Neural crest cell (in vitro differentiated cells): ENCODE measurements at regions not wholly inside any gene's neighbourhood (a gene's known extent, or its start where the extent isn't known, plus 50 kb on each side); places are given as distances from the start of the nearest gene placed in this dataset.

Experiments used
- DNase-seq: peaks from one replicate; pipeline ENCODE4 v3.0.0; 2021; ENCODE audit warnings: low read depth, mixed read lengths, low spot score
- H3K27ac Mint-ChIP-seq: one replicate; pipeline ENCODE4 v1.8.0; 2021; ENCODE audit warnings: mild to moderate bottlenecking, mixed read lengths; ENCODE audit not compliant: unreplicated experiment
- H3K27me3 Mint-ChIP-seq: 2 replicates; pipeline ENCODE4 v1.8.0; 2021; ENCODE audit warnings: low read depth, mild to moderate bottlenecking, mixed read lengths
- H3K36me3 Mint-ChIP-seq: 2 replicates; pipeline ENCODE4 v1.8.0; 2021; ENCODE audit warnings: low read depth, mild to moderate bottlenecking, mixed read lengths
- H3K4me1 Mint-ChIP-seq: 2 replicates; pipeline ENCODE4 v1.8.0; 2021; ENCODE audit warnings: mixed read lengths
- H3K4me3 Mint-ChIP-seq: one replicate; pipeline ENCODE4 v1.8.0; 2021; ENCODE audit warnings: mild to moderate bottlenecking, mixed read lengths
- H3K9me3 Mint-ChIP-seq: 2 replicates; pipeline ENCODE4 v1.8.0; 2021; ENCODE audit warnings: mixed read lengths
- TF ChIP-seq, protein P1 (sequence below): fragments of 200-600 bp; sonication (generic); conservative IDR thresholded peaks from 2 replicates; pipeline ENCODE4 v1.5.0; 2021; ENCODE audit warnings: antibody characterized with exemption, mild to moderate bottlenecking

DNA sequence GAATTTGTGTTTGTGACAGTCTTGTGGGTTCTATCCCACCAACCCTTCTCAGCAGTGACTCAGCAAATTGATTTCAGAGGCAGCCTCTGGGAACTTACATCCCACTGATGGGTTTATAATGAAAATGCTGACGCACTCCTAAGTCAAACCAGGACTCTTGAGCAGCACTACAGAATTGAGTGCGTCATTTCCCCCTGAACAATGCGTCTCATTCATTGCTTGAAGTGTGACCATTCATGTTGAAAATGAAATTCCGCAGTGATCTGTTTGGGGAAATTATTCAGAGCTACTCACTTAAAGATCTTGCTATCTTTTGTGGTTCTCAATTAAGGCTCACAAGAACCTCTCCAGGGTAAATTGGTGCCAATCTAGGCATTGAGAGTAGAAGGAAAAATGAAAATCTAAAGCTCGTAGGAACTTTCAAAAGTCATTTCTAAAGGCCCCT, 417.7 kb upstream of the SLC14A2 start:
- peaks cover 5% of the 10 kb centered on the region for H3K9me3 Mint-ChIP-seq
- H3K27ac Mint-ChIP-seq = peak overlapping the region; percentile 97
- TF ChIP-seq, protein P1, sequence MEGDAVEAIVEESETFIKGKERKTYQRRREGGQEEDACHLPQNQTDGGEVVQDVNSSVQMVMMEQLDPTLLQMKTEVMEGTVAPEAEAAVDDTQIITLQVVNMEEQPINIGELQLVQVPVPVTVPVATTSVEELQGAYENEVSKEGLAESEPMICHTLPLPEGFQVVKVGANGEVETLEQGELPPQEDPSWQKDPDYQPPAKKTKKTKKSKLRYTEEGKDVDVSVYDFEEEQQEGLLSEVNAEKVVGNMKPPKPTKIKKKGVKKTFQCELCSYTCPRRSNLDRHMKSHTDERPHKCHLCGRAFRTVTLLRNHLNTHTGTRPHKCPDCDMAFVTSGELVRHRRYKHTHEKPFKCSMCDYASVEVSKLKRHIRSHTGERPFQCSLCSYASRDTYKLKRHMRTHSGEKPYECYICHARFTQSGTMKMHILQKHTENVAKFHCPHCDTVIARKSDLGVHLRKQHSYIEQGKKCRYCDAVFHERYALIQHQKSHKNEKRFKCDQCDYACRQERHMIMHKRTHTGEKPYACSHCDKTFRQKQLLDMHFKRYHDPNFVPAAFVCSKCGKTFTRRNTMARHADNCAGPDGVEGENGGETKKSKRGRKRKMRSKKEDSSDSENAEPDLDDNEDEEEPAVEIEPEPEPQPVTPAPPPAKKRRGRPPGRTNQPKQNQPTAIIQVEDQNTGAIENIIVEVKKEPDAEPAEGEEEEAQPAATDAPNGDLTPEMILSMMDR = no peak
- DNase-seq = peak; percentile 5
- H3K4me1 Mint-ChIP-seq = peaks cover 14% of the 10 kb centered on the region
- H3K4me3 Mint-ChIP-seq = no peak overlapping the region
- H3K27me3 Mint-ChIP-seq = no peaks in the 10 kb centered on the region
- peaks cover 5% of the 10 kb centered on the region for H3K36me3 Mint-ChIP-seq

DNA sequence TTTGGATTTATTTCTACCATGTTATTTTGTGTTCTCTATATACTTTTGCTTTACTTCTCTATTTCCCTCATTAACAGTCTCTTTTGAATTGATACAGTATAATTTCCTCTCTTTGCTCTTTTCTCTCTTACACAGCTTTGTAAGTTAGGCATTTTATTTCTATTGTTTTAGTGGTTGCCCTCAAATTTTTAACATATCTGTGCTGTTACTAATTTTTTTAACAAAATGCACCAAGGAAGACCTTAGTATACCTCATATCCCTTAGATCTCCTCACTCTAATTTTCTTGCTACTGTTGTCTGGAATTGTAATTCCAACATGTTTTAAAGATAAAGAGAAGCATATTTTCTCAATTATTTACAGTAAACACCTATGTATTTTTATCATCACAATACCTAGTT, 416.8 kb upstream of the SLC14A2 start:
- H3K4me3 Mint-ChIP-seq = no peak overlapping the region
- peaks cover 5% of the 10 kb centered on the region for H3K36me3 Mint-ChIP-seq
- H3K4me1 Mint-ChIP-seq = peaks cover 14% of the 10 kb centered on the region
- DNase-seq = no peak
- H3K9me3 Mint-ChIP-seq = peaks cover 5% of the 10 kb centered on the region
- no peaks in the 10 kb centered on the region for H3K27me3 Mint-ChIP-seq
- no peak overlapping the region for H3K27ac Mint-ChIP-seq
- TF ChIP-seq, protein P1 = no peak

DNA sequence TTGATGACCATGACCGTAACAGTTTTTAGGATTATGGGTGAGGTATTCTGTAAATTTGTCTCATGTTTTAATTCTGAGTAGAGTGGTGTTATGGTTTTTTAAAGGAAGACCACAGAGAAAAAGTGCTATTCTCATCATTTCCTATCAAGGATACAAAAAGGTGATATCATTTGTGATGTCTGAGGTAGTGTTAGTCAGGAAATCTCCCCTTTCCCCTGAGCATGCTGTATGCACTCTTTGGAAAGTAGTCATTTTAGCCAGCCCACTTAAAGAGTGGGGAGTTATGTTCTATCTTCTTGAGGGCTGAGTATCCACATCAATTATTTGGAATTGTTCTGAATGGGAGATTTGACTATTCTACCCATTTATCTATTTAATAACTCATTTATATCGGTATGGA, 414.2 kb upstream of the SLC14A2 start:
- Mint-ChIP-seq H3K27me3 (no peaks in the 10 kb centered on the region), H3K36me3 (peaks cover 5% of the 10 kb centered on the region), H3K4me3 (no peak overlapping the region), H3K9me3 (peaks cover 8% of the 10 kb centered on the region), H3K4me1 (peaks cover 18% of the 10 kb centered on the region), H3K27ac (no peak overlapping the region)
- TF ChIP-seq, protein P1 = no peak
- no peak for DNase-seq

DNA sequence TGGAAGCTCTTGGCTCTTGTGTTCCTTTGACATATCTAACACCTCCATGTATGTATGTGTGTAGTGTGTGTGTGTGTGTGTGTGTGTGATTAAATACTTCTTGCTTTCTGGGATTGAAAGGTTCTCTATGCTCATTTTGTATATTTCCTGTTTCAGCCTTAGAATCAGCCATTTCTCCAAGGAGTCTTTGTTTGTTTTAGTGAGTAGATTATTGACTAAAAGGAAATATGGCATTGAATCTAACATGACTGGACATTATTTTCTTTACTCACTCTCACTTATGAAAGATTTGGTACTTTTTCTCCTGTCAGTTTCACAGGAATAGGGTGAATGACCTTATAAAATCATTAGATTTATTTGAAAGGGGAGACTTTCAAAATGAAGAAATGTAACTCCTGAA, 413.8 kb upstream of the SLC14A2 start:
- Mint-ChIP-seq H3K27ac (no peak overlapping the region), H3K4me1 (peaks cover 15% of the 10 kb centered on the region), H3K9me3 (peaks cover 8% of the 10 kb centered on the region), H3K27me3 (no peaks in the 10 kb centered on the region), H3K36me3 (peaks cover 5% of the 10 kb centered on the region), H3K4me3 (no peak overlapping the region)
- DNase-seq = no peak
- TF ChIP-seq, protein P1 = no peak

DNA sequence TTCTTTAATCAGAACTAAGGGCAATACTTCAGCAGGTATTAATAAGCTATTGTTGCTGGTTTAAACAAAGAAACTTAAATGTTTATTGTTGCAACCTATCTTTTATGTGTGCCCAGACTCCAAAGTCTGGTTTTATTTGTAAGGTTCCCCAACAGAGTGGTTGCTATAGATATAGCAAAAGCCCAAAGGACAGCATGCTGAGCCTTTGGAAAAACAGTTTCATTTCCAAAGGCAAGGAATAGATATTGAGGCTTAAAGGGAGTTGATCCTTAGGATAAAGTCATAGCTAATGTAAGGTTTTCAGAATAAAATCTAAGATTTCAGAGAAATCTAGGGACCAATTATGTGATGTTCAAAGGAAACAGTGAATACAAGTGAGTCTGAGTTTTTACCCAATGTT, 413.2 kb upstream of the SLC14A2 start:
- Mint-ChIP-seq H3K4me1 (peaks cover 12% of the 10 kb centered on the region), H3K9me3 (peaks cover 8% of the 10 kb centered on the region)

More for the DNA sequence above, 413.2 kb upstream of the SLC14A2 start:
- Mint-ChIP-seq H3K4me3 (no peak overlapping the region), H3K36me3 (peaks cover 5% of the 10 kb centered on the region), H3K27ac (no peak overlapping the region), H3K27me3 (no peaks in the 10 kb centered on the region)
- TF ChIP-seq, protein P1 = no peak
- DNase-seq = no peak
